A549 (cell line): ENCODE measurements at regions not wholly inside any gene's neighbourhood (a gene's known extent, or its start where the extent isn't known, plus 50 kb on each side); places are given as distances from the start of the nearest gene placed in this dataset.

Experiments used
- CTCF ChIP-seq: fragments of >200 bp; sonication (Bioruptor Twin); formaldehyde crosslinking; IDR thresholded peaks from 3 replicates; pipeline ENCODE4 v1.5.1; 2016
- E2F6 ChIP-seq: IDR thresholded peaks from 2 replicates; pipeline ENCODE4 v1.6.1; 2012; ENCODE audit warnings: low read depth, borderline replicate concordance
- EHMT2 ChIP-seq: fragments of 200-600 bp; sonication (generic); IDR thresholded peaks from 2 replicates; pipeline ENCODE4 v1.6.1; 2016; ENCODE audit warnings: antibody characterized with exemption, low read depth, mild to moderate bottlenecking, moderate library complexity
- FOSL2 ChIP-seq, 2 experiments: fragments of 450-650 bp in 1 of 2; fragments of >200 bp in 1 of 2; sonication (Bioruptor Twin) in 1 of 2; formaldehyde crosslinking; IDR thresholded peaks; 2 replicates each; pipeline versions ENCODE4 v1.5.0 to v1.6.1; 2016 to 2020; ENCODE audit warnings: mild to moderate bottlenecking in 1 of 2, moderate library complexity in 1 of 2
- HOXA7 ChIP-seq: fragments of 250-450 bp; sonication (Bioruptor Pico); IDR thresholded peaks from 2 replicates; pipeline ENCODE4 v1.5.0; 2020; ENCODE audit warnings: mild to moderate bottlenecking, moderate library complexity
- JUNB ChIP-seq: fragments of >200 bp; sonication (Bioruptor Twin); formaldehyde crosslinking; IDR thresholded peaks from 2 replicates; pipeline ENCODE4 v1.6.1; 2016
- MYC ChIP-seq: IDR thresholded peaks from 2 replicates; pipeline ENCODE4 v1.6.1; 2012; ENCODE audit warnings: mild to moderate bottlenecking, inconsistent platforms, low read length, improper control_type of control experiment, borderline replicate concordance
- POLR2A ChIP-seq: IDR thresholded peaks from 2 replicates; pipeline ENCODE4 v1.6.1; 2012; ENCODE audit warnings: mild to moderate bottlenecking, low read length
- RCOR1 ChIP-seq: fragments of 150-350 bp; IDR thresholded peaks from 2 replicates; pipeline ENCODE4 v1.6.1; 2014; ENCODE audit warnings: antibody characterized with exemption, low read length, low read depth
- RNF2 ChIP-seq: fragments of 200-600 bp; sonication (generic); IDR thresholded peaks from 2 replicates; pipeline ENCODE4 v1.6.1; 2016; ENCODE audit warnings: low read depth, mild to moderate bottlenecking, antibody characterized with exemption, moderate library complexity, borderline replicate concordance
- SMC3 ChIP-seq: fragments of >200 bp; sonication (Bioruptor Twin); formaldehyde crosslinking; IDR thresholded peaks from 3 replicates; pipeline ENCODE4 v1.6.1; 2018; ENCODE audit warnings: inconsistent platforms
- TP53 ChIP-seq: fragments of 250-450 bp; sonication (Bioruptor Pico); IDR thresholded peaks from 2 replicates; pipeline ENCODE4 v1.5.0; 2021; ENCODE audit warnings: mild to moderate bottlenecking, moderate library complexity

DNA sequence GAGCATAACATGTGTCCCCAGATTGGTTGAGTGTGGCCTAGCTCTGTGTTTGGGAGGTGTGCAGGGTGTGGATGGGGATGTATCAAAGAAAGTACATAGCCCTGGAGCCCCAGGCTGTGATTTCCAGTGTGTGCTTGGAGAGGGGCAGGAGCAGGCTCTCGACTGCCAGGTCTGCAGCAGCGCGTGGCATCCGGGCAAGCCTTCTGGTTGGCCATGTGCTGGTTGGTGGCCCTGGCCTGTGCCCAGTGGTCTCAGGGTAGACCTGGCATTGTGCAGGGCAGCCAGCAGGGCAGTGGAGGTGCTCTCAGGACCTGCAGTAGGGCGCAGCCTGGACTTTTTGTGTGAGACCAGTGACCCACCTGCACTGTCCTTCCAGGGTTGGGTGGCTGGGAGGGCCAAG lies 231.5 kb downstream of the UBE3A start:
- TF ChIP-seq JUNB (no peak), CTCF (no peak), HOXA7 (CRISPR knock-in tag) (no peak), FOSL2 (IDR thresholded peaks at IDR 0.05) (no peak), FOSL2 (CRISPR knock-in tag; IDR thresholded peaks at IDR 0.05) (no peak), RNF2 (no peak), E2F6 (no peak), SMC3 (no peak), RCOR1 (no peak), POLR2A (no peak), EHMT2 (no peak), MYC (no peak), TP53 (no peak)
